Suprapubic skin (tissue), 4 donors: ENCODE measurements at regions not wholly inside any gene's neighbourhood (a gene's known extent, or its start where the extent isn't known, plus 50 kb on each side); places are given as distances from the start of the nearest gene placed in this dataset.

ENCODE experiments used
- CTCF ChIP-seq, 2 donors: fragments of 200-600 bp in 1 of 2; fragments of 450-650 bp in 1 of 2; sonication (generic) in 1 of 2; IDR thresholded peaks; one replicate each; pipeline ENCODE4 v1.5.1; 2016 to 2019; ENCODE audit warnings: antibody characterized with exemption in 2 of 2, mild to moderate bottlenecking in 1 of 2, moderate library complexity in 1 of 2
- EP300 ChIP-seq: sonication (generic); formaldehyde crosslinking; IDR thresholded peaks from one replicate; pipeline ENCODE4 v1.6.1; 2017; ENCODE audit warnings: antibody characterized with exemption
- POLR2A ChIP-seq, 2 donors: fragments of 450-650 bp; IDR thresholded peaks; one replicate each; pipeline ENCODE4 v1.6.1; 2017; ENCODE audit warnings: antibody characterized with exemption in 2 of 2, mild to moderate bottlenecking in 2 of 2, moderate library complexity in 2 of 2
- POLR2AphosphoS5 ChIP-seq, 3 donors: sonication (generic); formaldehyde crosslinking; IDR thresholded peaks; one replicate each; pipeline ENCODE4 v1.6.1; 2017; ENCODE audit warnings: antibody characterized with exemption in 3 of 3

DNA sequence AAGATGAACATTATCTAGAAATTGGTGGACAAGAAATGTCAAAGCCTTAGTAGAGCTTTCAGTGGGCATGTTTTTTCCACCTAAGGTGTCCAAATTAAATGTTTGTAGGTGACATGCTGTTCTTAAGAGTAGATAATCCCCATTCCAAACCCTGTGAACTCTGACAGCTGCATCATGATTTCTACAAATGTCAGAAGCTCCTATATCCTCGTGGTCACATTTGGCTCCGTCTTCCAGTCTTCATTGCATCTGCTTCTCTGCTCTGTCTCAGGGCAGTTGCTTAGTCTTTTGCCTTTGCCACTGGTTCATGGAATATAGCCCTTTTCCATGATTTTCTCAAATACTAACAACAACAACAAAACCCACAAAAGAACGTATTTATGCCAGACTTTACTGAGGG is 234.5 kb downstream of the DLEU7 start:
- TF ChIP-seq POLR2A (IDR thresholded peaks at IDR 0.05), result no peak
- no peak for TF ChIP-seq CTCF (IDR thresholded peaks at IDR 0.05)
- TF ChIP-seq POLR2AphosphoS5 (IDR thresholded peaks at IDR 0.05), result no peak
- no peak for TF ChIP-seq EP300
